Subcutaneous abdominal adipose tissue (tissue), 5 donors: ENCODE measurements at regions not wholly inside any gene's neighbourhood (a gene's known extent, or its start where the extent isn't known, plus 50 kb on each side); places are given as distances from the start of the nearest gene placed in this dataset.

Experiments used
- H3K27ac ChIP-seq: one replicate; pipeline ENCODE4 v1.7.0; 2013; ENCODE audit warnings: low read depth, mild to moderate bottlenecking, inconsistent platforms, low read length, moderate library complexity
- H3K27me3 ChIP-seq, 5 donors: one replicate each; pipeline ENCODE4 v1.7.0; 2013; ENCODE audit warnings: low read length in 5 of 5, inconsistent platforms in 1 of 5; ENCODE audit not compliant: control insufficient read depth in 5 of 5, insufficient read depth in 4 of 5
- H3K36me3 ChIP-seq, 5 donors: one replicate each; pipeline ENCODE4 v1.7.0; 2013; ENCODE audit warnings: low read length in 5 of 5; ENCODE audit not compliant: control insufficient read depth in 5 of 5, insufficient read depth in 5 of 5
- H3K4me1 ChIP-seq, 5 donors: one replicate each; pipeline ENCODE4 v1.7.0; 2013; ENCODE audit warnings: low read length in 5 of 5, mild to moderate bottlenecking in 3 of 5, moderate library complexity in 1 of 5; ENCODE audit not compliant: control insufficient read depth in 5 of 5, insufficient read depth in 5 of 5
- H3K4me3 ChIP-seq, 5 donors: one replicate each; pipeline ENCODE4 v1.7.0; 2013; ENCODE audit warnings: low read length in 5 of 5, low read depth in 1 of 5
- H3K9ac ChIP-seq, 5 donors: one replicate each; pipeline ENCODE4 v1.7.0; 2013; ENCODE audit warnings: low read length in 5 of 5, mild to moderate bottlenecking in 4 of 5, moderate library complexity in 3 of 5
- H3K9me3 ChIP-seq, 5 donors: one replicate each; pipeline ENCODE4 v1.7.0; 2013; ENCODE audit warnings: low read length in 5 of 5; ENCODE audit not compliant: control insufficient read depth in 5 of 5
- donor health status: healthy.
- donor health status: healthy.
- donor health status: healthy.
- donor health status: healthy.
- donor health status: healthy.

DNA sequence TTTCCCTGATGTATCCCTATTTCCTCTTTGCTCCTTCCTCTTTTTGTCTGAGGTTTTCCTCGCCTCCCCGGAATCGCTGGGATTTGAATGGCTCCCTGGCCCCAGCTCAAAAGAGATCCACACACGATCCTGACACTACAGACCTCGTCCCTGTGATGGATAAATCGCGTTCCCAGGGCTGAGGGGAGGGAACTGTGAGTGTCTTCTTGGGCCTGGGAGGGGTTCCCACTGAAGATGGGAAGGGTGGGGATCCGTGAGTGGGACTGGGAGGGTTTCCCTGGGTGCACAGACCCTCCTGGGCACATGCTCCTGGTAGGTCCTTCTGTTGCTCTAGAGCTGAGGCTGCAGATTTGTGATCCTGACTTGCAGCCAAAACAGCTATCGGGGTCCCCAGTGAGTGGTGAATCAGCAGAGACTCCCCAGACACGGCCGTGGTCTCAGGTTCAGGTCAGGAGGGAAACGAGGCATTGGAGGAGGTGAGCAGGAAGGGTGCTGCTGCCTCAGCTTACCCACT, 591.0 kb downstream of the PTPRU start:
- Histone ChIP-seq H3K9me3 (no peaks in the 10 kb centered on the region), H3K27me3 (peaks cover 13 to 34% (median 31%) of the 10 kb centered on the region in 5 donors), H3K36me3 (no peaks in the 10 kb centered on the region), H3K4me1 (no peaks in the 10 kb centered on the region), H3K9ac (no peak overlapping the region), H3K4me3 (no peak overlapping the region), H3K27ac (no peak overlapping the region)

DNA sequence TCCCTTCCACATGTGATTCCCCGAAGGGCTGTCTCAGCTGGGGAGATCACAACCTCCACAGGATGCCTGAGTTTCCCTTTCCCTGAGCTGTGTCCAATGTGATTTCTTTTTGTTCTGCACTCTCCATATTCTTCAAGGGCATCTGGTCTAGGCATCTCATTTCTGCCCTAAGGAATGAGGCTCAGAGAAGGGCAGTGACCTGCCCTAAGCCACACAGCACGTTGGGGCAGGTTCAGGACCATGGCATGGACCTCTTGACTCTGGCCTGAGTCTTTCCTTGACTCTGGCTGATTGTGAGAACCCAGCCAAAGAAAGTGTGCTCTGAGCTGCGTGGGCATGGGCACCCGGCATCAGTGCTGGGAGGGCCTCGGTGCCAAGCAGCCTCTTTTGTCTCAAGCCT, 590.3 kb downstream of the PTPRU start:
- Histone ChIP-seq H3K9ac (no peak overlapping the region), H3K36me3 (no peaks in the 10 kb centered on the region), H3K4me1 (no peaks in the 10 kb centered on the region), H3K9me3 (no peaks in the 10 kb centered on the region), H3K27me3 (peaks cover 13 to 32% (median 31%) of the 10 kb centered on the region in 5 donors), H3K27ac (no peak overlapping the region), H3K4me3 (no peak overlapping the region)

DNA sequence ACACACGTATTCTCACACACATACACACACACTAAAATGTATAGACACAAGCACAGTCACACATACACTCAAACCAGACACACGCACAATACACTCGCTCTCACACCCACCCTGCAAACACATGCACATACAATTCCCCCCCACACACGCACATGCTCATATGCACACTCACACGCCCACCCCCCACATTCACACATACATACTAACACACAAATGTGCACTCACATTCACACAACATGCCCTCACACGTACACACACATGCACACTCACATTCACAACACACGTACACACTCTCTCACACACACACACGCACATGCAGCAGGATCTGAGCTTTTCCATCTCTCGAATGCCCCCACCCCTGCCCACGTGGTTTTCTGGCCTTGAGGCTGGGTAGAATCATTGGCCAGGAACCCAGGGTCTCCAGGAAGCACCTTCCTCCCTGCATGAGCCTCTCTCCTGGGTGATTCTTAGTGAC, 589.7 kb downstream of the PTPRU start:
- Histone ChIP-seq H3K27ac (no peak overlapping the region), H3K4me1 (no peaks in the 10 kb centered on the region)

DNA sequence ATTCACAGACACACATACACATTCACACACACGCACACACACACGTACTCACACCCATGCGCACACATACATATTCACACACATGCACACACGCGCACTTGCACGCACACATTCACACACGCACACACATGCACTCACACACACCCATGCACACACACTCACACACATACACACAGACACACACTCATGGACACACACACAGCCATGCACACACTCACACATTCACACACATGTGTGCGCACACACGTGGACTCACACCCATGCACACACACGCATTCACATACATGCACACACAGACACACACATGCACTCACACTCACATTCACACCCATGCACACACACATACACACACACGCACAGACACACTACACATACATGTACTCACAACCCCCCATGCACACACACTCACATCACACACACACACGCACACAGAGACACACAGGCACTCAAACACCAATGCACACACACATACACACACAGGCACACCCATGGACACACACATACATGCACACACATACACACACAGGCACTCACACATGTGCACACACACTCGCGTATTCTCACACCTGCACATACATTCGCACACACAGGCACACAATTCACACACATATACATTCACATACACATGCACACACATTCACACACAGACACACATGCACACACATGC, 589.1 kb downstream of the PTPRU start:
- no peaks in the 10 kb centered on the region for H3K9me3 ChIP-seq
- H3K4me3 ChIP-seq = no peak overlapping the region
- H3K36me3 ChIP-seq = no peaks in the 10 kb centered on the region
- H3K27me3 ChIP-seq = peaks cover 13 to 32% (median 31%) of the 10 kb centered on the region in 5 donors
- H3K4me1 ChIP-seq = no peaks in the 10 kb centered on the region
- H3K27ac ChIP-seq = no peak overlapping the region
- H3K9ac ChIP-seq = no peak overlapping the region

More for the DNA sequence above, 589.7 kb downstream of the PTPRU start:
- Histone ChIP-seq H3K9ac (no peak overlapping the region), H3K9me3 (no peaks in the 10 kb centered on the region), H3K36me3 (no peaks in the 10 kb centered on the region), H3K4me3 (no peak overlapping the region), H3K27me3 (peaks cover 13 to 32% (median 30%) of the 10 kb centered on the region in 5 donors)

DNA sequence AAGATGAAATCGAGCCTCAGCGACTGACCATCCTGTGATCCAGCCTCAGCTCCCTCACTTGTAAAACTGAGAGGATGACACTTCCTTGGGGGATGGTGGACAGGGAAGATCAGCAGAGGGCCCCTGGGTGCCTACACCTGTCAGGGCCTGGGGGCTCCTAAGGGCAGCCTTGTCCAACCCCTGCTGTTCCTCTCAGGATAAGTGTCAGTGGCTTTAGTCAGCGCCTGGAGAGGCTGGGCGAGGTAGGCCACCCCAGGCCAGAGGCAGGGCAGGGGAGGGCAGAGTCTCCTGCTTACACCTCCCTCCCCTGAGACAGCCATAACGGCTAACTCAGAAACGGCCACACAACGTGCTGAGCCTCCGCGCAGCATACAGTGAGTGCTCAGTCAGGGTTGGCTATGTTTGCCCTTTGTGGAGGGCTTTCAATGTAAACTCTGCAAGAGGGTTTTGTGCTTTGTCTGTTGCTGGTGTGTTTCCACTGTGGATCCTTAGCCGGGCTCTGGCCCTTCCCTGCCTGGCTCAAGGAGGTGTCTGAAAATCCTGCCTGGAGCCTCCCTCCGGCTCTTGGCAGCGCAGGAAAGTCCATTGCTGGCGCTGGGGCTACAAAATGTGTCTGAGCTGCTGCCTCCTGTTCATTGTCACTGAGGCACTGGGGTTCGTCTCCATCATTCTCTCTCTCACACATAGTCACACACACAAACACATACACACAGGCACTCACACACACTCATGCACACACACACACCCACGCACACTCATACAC, 588.4 kb downstream of the PTPRU start:
- Histone ChIP-seq H3K4me1 (no peaks in the 10 kb centered on the region), H3K9me3 (no peaks in the 10 kb centered on the region), H3K36me3 (no peaks in the 10 kb centered on the region), H3K4me3 (no peak overlapping the region), H3K9ac (no peak overlapping the region), H3K27me3 (peaks cover 13 to 32% (median 28%) of the 10 kb centered on the region in 5 donors), H3K27ac (no peak overlapping the region)

DNA sequence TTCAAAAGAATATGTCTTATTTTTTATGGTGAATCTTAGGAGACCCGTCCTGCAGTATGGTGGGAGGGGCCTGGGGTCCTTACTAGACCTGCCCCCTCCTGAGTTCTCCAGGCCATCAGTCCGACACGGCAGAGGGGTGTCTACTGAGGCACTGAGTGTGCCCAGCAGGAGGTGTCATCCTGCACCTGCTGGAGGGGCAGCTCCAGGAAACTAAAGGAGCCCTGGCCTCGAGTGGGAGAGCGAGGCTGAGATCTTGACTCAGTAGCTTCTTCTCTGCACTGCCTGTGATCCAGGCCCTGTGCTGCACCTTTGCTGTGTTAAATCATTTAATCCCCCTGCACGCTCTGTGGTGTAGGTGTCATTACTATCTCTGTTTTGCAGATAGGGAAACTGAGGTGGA, 587.7 kb downstream of the PTPRU start:
- Histone ChIP-seq H3K9me3 (peaks cover 0 to 2% (median 0%) of the 10 kb centered on the region in 5 donors), H3K36me3 (no peaks in the 10 kb centered on the region), H3K4me3 (no peak overlapping the region), H3K27ac (no peak overlapping the region), H3K9ac (no peak overlapping the region), H3K4me1 (no peaks in the 10 kb centered on the region), H3K27me3 (peaks cover 13 to 28% (median 27%) of the 10 kb centered on the region in 5 donors)

DNA sequence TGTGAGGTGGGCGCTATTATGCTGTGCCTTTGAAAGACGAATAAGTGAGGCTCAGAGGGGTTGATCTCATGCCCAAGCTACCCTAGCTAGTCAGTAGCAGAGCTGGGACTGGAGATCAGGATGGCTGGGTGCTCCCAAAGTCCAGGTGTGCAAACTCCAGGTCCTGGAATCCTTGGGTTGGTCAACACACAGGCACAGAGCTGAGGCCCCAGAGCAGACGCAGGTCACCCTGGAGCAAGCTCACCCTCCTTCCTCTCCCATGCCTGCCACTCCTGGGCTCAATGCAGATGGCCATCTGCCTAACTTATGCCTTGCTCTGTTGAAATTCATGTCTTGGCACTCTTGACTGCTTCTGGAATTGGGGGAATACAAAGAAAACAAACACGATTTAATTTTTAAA, 587.2 kb downstream of the PTPRU start:
- H3K4me1 ChIP-seq = no peaks in the 10 kb centered on the region
- peaks cover 0 to 4% (median 0%) of the 10 kb centered on the region in 5 donors for H3K9me3 ChIP-seq
- H3K4me3 ChIP-seq = no peak overlapping the region
- peaks cover 13 to 28% (median 23%) of the 10 kb centered on the region in 5 donors for H3K27me3 ChIP-seq
- no peak overlapping the region for H3K9ac ChIP-seq
- H3K36me3 ChIP-seq = no peaks in the 10 kb centered on the region
- no peak overlapping the region for H3K27ac ChIP-seq

DNA sequence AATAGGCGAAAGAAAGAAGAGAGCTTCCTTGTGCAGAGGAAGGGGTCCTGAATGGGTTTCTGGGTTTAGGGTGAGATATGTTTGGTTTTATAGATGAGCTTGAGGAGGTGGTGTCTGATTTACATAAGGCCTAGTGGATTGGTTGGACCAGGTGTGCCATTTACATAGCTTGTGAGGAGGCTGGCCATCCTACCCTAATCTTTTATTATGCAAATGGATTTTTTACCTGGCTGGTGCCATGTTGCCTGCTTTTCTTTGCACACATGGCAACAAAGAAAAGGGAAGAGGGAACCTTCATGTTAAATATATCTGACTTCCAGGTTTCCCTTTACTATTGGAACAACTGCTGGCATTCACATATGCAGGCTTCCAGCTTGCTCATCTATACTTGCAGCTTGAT, 585.3 kb downstream of the PTPRU start:
- H3K9me3 ChIP-seq = peaks cover 0 to 4% (median 0%) of the 10 kb centered on the region in 5 donors
- no peak overlapping the region for H3K9ac ChIP-seq
- H3K4me3 ChIP-seq = no peak overlapping the region
- peaks cover 4 to 21% (median 14%) of the 10 kb centered on the region in 5 donors for H3K27me3 ChIP-seq
- H3K36me3 ChIP-seq = no peaks in the 10 kb centered on the region
- no peaks in the 10 kb centered on the region for H3K4me1 ChIP-seq
- no peak overlapping the region for H3K27ac ChIP-seq

DNA sequence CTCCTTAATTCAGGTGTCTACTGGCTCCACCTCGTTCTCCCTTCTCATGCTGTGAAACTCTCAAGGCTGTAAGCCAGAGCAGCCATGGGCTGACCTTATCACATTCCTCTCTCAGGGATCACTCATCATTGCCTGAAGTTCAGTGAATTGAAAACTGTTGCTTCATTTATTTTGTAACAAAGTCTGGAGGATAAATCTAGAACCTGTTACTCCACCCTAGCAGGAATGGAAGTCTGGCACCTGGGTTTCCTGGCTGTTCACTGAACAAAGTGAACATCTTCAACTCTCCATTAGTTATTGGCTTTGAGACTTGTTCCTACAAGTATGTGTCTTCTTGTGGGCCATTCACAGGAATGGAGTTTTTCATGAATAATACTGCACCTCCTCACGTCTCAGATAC, 584.1 kb downstream of the PTPRU start:
- Histone ChIP-seq H3K36me3 (no peaks in the 10 kb centered on the region), H3K4me1 (no peaks in the 10 kb centered on the region), H3K9ac (no peak overlapping the region), H3K27me3 (peaks cover 0 to 15% (median 13%) of the 10 kb centered on the region in 5 donors), H3K4me3 (no peak overlapping the region), H3K27ac (no peak overlapping the region), H3K9me3 (peaks cover 0 to 4% (median 0%) of the 10 kb centered on the region in 5 donors)
